NCI-H82 (cell line): ENCODE measurements at regions not wholly inside any gene's neighbourhood (a gene's known extent, or its start where the extent isn't known, plus 50 kb on each side); places are given as distances from the start of the nearest gene placed in this dataset.

Experiments used
- DNase-seq: peaks from one replicate; lab custom pipeline; 2025; lab: John Stamatoyannopoulos, UW

- DNase-seq, result peak; percentile 64
Observed at GRCh38 chr6:7468382-7469081, 72.9 kb upstream of the DSP start.

DNA sequence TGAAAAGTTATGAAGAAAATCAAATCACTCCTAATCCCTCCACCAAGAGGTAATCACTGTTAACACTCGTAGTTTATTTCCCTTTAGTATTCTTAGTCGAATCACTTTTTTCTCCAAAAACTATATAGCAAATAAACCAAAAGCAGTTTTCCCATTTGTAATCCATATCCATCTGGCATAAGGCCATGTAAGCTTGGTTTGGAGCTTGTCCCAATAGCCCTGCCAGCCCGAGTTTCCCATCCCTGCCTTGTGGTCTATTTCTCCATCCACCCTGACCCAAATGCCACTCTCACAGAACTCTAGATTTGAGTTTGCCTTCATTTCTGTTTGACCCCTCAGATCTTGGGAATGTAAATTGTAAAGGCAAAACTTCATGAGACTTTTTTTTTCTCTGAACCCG lies 71.8 kb upstream of the DSP start:
- no peak for DNase-seq

DNA sequence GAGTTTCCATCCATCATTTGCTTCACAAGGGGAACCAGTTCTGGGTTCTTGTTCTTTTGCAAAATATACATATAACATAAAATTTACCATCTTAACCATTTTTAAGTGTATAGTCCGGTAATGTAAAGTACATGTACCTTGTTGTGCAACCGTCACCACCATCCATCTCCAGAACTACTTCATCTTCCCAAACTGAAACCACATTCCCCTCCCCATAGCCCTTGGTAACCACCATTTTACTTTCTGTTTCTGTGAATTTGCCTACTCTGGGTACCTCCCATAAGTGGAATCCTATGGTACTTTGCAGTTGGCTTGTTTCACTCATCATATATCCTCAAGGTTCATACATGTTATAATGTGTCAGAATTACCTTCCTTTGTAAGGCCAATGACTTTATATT lies 70.3 kb upstream of the DSP start:
- DNase-seq, result no peak

DNA sequence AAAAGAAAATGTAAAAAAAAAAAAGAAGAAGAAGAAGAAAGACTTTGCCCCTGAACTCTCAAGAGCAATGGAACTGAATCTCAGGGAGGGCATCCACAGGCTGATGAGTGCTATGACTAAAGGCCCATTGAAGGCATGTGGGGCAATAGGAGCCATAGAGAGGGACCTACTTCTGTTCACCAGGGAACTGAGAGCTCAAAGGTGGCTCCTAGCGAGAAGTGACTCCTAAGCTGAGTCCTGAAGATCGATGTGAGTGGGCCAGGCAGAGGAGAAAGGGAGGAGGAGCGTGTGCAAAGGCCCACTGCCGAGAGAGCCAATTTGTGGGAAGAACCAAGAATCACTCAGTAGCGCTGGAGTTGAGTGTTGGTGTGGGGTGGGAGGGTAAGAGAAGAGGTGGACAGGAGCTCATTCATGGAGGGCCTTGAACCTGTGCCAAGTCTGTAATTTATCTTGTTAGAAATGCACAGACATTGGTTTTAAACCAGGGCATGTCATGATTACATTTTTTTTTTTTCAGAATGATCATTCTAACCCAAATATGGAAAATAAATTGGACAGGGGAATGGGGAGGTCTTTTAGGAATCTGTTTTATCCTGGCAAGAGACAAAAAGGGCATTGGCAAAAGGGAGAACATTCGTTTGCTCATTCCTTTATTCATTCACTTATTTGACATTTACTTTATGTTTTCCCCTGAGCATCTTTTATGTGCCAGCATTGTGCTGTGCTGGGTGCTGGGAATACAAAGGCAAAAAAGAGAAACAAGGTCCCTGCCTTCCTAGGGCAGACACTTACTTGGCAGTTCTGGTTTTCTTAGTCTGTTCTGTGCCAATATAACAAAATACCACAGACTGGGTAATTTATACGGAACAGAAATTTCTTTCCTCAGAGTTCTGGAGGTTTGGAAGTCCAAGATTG lies 67.4 kb upstream of the DSP start:
- no peak for DNase-seq

- no peak for DNase-seq
Observed at GRCh38 chr6:7475081-7475480, 66.4 kb upstream of the DSP start.

- DNase-seq, result no peak
Observed at GRCh38 chr6:7479801-7480266, 61.6 kb upstream of the DSP start.

DNA sequence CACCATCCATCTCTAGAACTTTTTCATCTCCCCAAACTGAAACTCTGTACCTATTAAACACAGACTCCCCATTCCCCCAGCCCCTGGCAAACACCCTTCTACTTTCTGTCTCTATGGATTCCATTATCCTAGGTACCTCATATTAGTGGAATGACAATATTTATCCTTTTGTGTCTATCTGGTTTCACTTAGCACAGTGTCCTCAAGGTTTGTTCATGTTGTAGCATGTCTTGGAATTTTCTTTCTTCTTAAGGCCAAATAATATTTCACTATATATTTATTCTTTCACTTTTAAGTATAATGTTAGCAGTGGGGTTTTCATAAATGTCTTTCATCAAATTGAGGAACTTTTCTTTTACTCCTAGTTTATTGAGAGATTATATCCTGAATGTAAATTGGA lies 56.8 kb upstream of the DSP start:
- DNase-seq, result no peak

- no peak for DNase-seq
Observed at GRCh38 chr6:7486951-7487350, 54.5 kb upstream of the DSP start.

DNA sequence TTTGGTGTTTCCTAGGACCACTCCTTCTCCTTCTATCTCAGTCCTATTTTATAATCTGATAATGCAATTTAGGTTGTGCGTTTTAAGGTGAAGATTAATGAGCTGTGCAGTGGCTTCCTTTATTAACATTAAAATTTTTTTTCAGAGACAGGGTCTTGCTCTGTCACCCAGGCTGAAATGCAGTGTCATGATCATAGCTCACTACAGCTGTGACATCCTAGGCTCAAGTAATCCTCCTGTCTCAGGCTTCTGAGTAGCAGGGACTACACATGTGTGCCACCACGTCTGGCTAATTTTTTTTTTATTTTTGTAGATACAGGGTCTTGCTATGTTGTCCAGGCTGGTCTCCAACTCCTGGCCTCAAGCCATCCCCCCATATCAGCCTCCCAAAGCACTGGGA lies 53.0 kb upstream of the DSP start:
- peak; percentile 8 for DNase-seq

DNA sequence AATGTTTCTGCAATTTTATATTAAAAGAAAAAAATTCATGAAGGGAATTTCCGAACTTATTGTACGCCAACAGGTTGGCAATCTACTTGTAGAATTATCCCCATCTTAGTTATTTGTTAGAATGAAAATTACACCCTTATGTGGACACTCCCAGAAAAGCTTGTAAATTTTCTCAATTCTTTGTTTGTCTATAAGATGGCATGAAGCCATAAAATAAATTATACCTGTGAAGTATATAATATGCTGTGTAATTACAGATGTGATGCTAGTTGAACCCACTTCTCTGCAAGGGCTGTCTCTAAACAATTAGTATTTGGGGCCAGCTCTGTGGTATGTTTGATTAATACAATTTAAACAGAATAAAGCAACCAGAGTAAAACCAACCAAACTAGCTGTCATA lies 52.1 kb upstream of the DSP start:
- DNase-seq, result no peak
